CMK (cell line): ENCODE measurements at regions not wholly inside any gene's neighbourhood (a gene's known extent, or its start where the extent isn't known, plus 50 kb on each side); places are given as distances from the start of the nearest gene placed in this dataset.

ENCODE experiments used
- DNase-seq: peaks from one replicate; pipeline ENCODE4 v3.0.0-alpha.2; 2010; ENCODE audit warnings: low read depth

- no peak for DNase-seq
Measured at GRCh38 chr7:130880668-130881067, 146.7 kb upstream of the KLF14 start.

GRCh38 chr7:130881091-130881798, 147.2 kb upstream of the KLF14 start:
- no peak for DNase-seq

- DNase-seq, result no peak
Measured at GRCh38 chr7:130881799-130882141, 147.8 kb upstream of the KLF14 start.

GRCh38 chr7:130882396-130882795, 148.4 kb upstream of the KLF14 start:
- DNase-seq, result no peak

GRCh38 chr7:130883928-130884327, 149.9 kb upstream of the KLF14 start:
- DNase-seq, result no peak

GRCh38 chr7:130884437-130885417, 150.7 kb upstream of the KLF14 start:
- no peak for DNase-seq

- DNase-seq, result no peak
Measured at GRCh38 chr7:130886438-130887135, 152.6 kb upstream of the KLF14 start.

- DNase-seq, result no peak
Measured at GRCh38 chr7:130887182-130887956, 153.4 kb upstream of the KLF14 start.

GRCh38 chr7:130887957-130888371, 154.0 kb upstream of the KLF14 start:
- no peak for DNase-seq

- no peak for DNase-seq
Measured at GRCh38 chr7:130888468-130888867, 154.5 kb upstream of the KLF14 start.

GRCh38 chr7:130890176-130891020, 156.4 kb upstream of the KLF14 start:
- no peak for DNase-seq

- no peak for DNase-seq
Measured at GRCh38 chr7:130891254-130892094, 157.5 kb upstream of the KLF14 start.

- DNase-seq, result no peak
Measured at GRCh38 chr7:130893441-130893894, 159.5 kb upstream of the KLF14 start.

- no peak for DNase-seq
Measured at GRCh38 chr7:130894146-130894908, 160.3 kb upstream of the KLF14 start.

- no peak for DNase-seq
Measured at GRCh38 chr7:130894909-130895750, 161.1 kb upstream of the KLF14 start.

- no peak for DNase-seq
Measured at GRCh38 chr7:130896051-130896881, 162.3 kb upstream of the KLF14 start.

- DNase-seq, result no peak
Measured at GRCh38 chr7:130896898-130897514, 163.0 kb upstream of the KLF14 start.
